PC-3 (cell line): ENCODE measurements at regions not wholly inside any gene's neighbourhood (a gene's known extent, or its start where the extent isn't known, plus 50 kb on each side); places are given as distances from the start of the nearest gene placed in this dataset.
"Not testable (repeated sequence)": the region's sequence is repeated elsewhere in the genome, so short reads cannot be mapped to it uniquely, and the experiment has no call there.

Experiments used
- ATAC-seq: fragments of 200-7000 bp; cut with Tn5 transposase; 2 replicates; pipeline ENCODE4 v1.9.1; 2020; ENCODE audit warnings: mild to moderate bottlenecking, moderate library complexity
- BruUV-seq: library from RNA; stranded (reverse); fragments of 400-500 nt; replicated peaks from 2 replicates; lab custom pipeline; 2021; lab: Mats Ljungman, UMichigan
- CTCF ChIA-PET: fragments of 300-600 bp; sonication (Branson Sonifier 250); formaldehyde crosslinking; loops from one replicate; lab custom pipeline; 2022; ENCODE audit warnings: antibody characterized with exemption; lab: Charles Lee
- POLR2A ChIA-PET: fragments of 300-600 bp; sonication (Branson Sonifier 250); formaldehyde crosslinking; loops from one replicate; lab custom pipeline; 2022; ENCODE audit warnings: antibody characterized with exemption; ENCODE audit not compliant: unreplicated experiment; lab: Charles Lee
- DNase-seq: peaks from one replicate; pipeline ENCODE4 v3.0.0-alpha.2; 2015
- H2AFZ ChIP-seq: fragments of 300-600 bp; sonication (generic); 2 replicates; pipeline ENCODE4 v1.6.0; 2016; ENCODE audit warnings: antibody characterized with exemption, low read length
- H3F3A ChIP-seq: fragments of 300-600 bp; sonication (generic); one replicate; pipeline ENCODE4 v1.6.0; 2017; ENCODE audit warnings: antibody characterized with exemption, low read length, control low read depth, mild to moderate bottlenecking; ENCODE audit not compliant: unreplicated experiment
- H3K27ac ChIP-seq: fragments of 300-600 bp; sonication (generic); 2 replicates; pipeline ENCODE4 v1.5.1; 2016; ENCODE audit warnings: mild to moderate bottlenecking, low read length
- H3K27me3 ChIP-seq: fragments of 300-600 bp; sonication (generic); 2 replicates; pipeline ENCODE4 v1.6.1; 2016; ENCODE audit warnings: low read length, mixed read lengths
- H3K36me3 ChIP-seq: fragments of 300-600 bp; sonication (generic); 2 replicates; pipeline ENCODE4 v1.6.1; 2016; ENCODE audit warnings: low read depth, mixed run types, low read length, mixed read lengths
- H3K4me1 ChIP-seq: fragments of 300-600 bp; sonication (generic); 2 replicates; pipeline ENCODE4 v1.5.1; 2016; ENCODE audit warnings: low read length; ENCODE audit not compliant: insufficient read depth
- H3K4me2 ChIP-seq: fragments of 300-600 bp; sonication (generic); 2 replicates; pipeline ENCODE4 v1.6.0; 2016; ENCODE audit warnings: low read length
- H3K4me3 ChIP-seq: fragments of 300-600 bp; sonication (generic); 2 replicates; pipeline ENCODE4 v1.5.1; 2016; ENCODE audit warnings: mild to moderate bottlenecking, low read length, mixed read lengths
- H3K79me2 ChIP-seq: fragments of 300-600 bp; sonication (generic); 2 replicates; pipeline ENCODE4 v1.6.1; 2017; ENCODE audit warnings: low read length, mixed read lengths
- H3K9ac ChIP-seq: fragments of 300-600 bp; sonication (generic); 2 replicates; pipeline ENCODE4 v1.6.0; 2016; ENCODE audit warnings: mild to moderate bottlenecking, low read length
- H3K9me2 ChIP-seq: fragments of 300-600 bp; sonication (generic); replicated peaks from 2 replicates; pipeline ENCODE4 v1.6.1; 2016; ENCODE audit warnings: mixed run types, low read length, mixed read lengths
- H3K9me3 ChIP-seq: fragments of 300-600 bp; sonication (generic); 2 replicates; pipeline ENCODE4 v1.6.1; 2016; ENCODE audit warnings: low read length, mixed read lengths
- H4K20me1 ChIP-seq: fragments of 300-600 bp; sonication (generic); 2 replicates; pipeline ENCODE4 v1.6.1; 2016; ENCODE audit warnings: low read length, mixed read lengths
- EZH2 ChIP-seq: fragments of 300-600 bp; sonication (generic); IDR thresholded peaks from one replicate; pipeline ENCODE4 v1.6.1; 2017; ENCODE audit warnings: antibody characterized with exemption, mild to moderate bottlenecking, low read length; ENCODE audit not compliant: unreplicated experiment
- EZH2phosphoT487 ChIP-seq: fragments of 300-600 bp; sonication (generic); IDR thresholded peaks from 2 replicates; pipeline ENCODE4 v1.6.1; 2018; ENCODE audit warnings: mild to moderate bottlenecking, antibody characterized with exemption, low read length, borderline replicate concordance
- intact Hi-C: fragments of 100-400 bp; cut with micrococcal nuclease; formaldehyde crosslinking; loops from 2 replicates; pipeline ENCODE4 v1.9.0; 2023
- TF ChIP-seq, protein P1 (sequence below): fragments of 300-600 bp; sonication (generic); conservative IDR thresholded peaks from 2 replicates; pipeline ENCODE4 v1.5.1; 2017; ENCODE audit warnings: antibody characterized with exemption, low read depth, mild to moderate bottlenecking, low read length

- ChIA-PET CTCF (no interaction called here), POLR2A (no interaction called here)
- intact Hi-C loops = no loop called here
- Histone ChIP-seq H4K20me1 (no peaks in the 10 kb centered on the region), H3F3A (no peaks in the 10 kb centered on the region), H3K79me2 (no peaks in the 10 kb centered on the region), H3K36me3 (no peaks in the 10 kb centered on the region), H2AFZ (peak overlapping the region; percentile 53), H3K27me3 (no peaks in the 10 kb centered on the region), H3K9ac (no peak overlapping the region), H3K4me2 (peak overlapping the region; percentile 39; the same call in 1 of the 2 replicates), H3K4me1 (peaks cover 6% of the 10 kb centered on the region; the same call in 1 of the 2 replicates), H3K9me2 (no peaks in the 10 kb centered on the region), H3K9me3 (no peaks in the 10 kb centered on the region), H3K4me3 (no peak overlapping the region), H3K27ac (no peak overlapping the region)
- DNase-seq (peak; percentile 64), ATAC-seq (peak; percentile 43; the same call in 1 of the 2 replicates)
- BruUV-seq = no TSS peak
- TF ChIP-seq, protein P1, sequence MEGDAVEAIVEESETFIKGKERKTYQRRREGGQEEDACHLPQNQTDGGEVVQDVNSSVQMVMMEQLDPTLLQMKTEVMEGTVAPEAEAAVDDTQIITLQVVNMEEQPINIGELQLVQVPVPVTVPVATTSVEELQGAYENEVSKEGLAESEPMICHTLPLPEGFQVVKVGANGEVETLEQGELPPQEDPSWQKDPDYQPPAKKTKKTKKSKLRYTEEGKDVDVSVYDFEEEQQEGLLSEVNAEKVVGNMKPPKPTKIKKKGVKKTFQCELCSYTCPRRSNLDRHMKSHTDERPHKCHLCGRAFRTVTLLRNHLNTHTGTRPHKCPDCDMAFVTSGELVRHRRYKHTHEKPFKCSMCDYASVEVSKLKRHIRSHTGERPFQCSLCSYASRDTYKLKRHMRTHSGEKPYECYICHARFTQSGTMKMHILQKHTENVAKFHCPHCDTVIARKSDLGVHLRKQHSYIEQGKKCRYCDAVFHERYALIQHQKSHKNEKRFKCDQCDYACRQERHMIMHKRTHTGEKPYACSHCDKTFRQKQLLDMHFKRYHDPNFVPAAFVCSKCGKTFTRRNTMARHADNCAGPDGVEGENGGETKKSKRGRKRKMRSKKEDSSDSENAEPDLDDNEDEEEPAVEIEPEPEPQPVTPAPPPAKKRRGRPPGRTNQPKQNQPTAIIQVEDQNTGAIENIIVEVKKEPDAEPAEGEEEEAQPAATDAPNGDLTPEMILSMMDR = no peak
- TF ChIP-seq EZH2phosphoT487 (no peak), EZH2 (no peak)
These were observed 189.3 kb downstream of the EDEM1 start for GRCh38 chr3:5376761-5377160.

DNA sequence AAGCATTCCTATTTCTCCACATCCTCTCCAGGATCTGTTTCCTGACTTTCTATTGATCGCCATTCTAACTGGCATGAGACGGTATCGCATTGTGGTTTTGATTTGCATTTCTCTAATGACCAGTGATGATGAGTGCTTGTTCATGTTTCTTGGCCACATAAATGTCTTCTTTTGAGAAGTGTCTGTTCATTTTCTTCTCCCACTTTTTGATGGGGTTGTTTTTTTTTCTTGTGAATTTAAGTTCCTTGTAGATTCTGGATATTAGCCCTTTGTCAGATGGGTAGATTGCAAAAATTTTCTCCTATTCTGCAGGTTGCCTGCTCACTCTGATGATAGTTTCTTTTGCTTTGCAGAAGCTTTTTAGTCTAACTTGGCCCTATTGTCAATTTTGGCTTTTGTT is 191.8 kb downstream of the EDEM1 start:
- DNase-seq, H3K9me3 ChIP-seq, H3K9ac ChIP-seq, ATAC-seq, BruUV-seq, H4K20me1 ChIP-seq, H3K4me1 ChIP-seq, POLR2A ChIA-PET, H3K36me3 ChIP-seq, H2AFZ ChIP-seq, H3K4me2 ChIP-seq, H3K27ac ChIP-seq, H3K79me2 ChIP-seq, CTCF ChIA-PET, H3K9me2 ChIP-seq, H3F3A ChIP-seq, H3K27me3 ChIP-seq, H3K4me3 ChIP-seq, intact Hi-C loops: not testable (repeated sequence)

DNA sequence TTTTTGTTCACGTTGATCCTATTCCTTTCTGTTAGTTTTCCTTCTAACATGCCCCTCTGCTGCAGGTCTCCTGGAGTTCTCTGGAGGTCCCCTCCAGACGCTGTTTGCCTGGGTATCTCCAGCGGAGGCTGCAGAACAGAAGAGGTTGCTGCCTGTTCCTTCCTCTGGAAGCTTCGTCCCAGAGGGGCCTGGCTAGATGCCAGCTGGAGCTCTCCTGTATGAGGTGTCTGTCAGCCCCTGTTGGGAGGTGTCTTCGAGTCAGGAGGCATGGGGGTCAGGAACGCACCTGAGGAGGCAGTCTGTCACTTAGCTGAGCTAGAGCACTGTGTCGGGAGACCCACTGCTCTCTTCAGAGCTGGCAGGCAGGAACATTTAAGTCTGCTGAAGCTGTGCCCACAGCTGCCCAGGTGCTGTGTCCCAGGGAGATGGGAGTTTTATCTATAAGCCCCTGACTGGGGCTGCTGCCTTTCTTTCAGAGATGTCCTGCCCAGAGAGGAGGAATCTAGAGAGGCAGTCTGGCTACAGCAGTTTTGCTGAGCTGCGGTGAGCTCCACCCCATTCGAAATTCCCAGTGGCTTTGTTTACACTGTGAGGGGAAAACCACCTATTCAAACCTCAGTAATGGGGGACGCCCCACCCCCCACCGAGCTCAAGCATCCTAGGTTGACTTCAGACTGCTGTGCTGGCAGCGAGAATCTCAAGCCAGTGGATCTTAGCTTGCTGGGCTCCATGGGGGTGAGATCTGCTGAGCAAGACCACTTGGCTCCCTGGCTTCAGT is 196.2 kb downstream of the EDEM1 start:
- H2AFZ ChIP-seq, H3K4me2 ChIP-seq, CTCF ChIA-PET, H3K27me3 ChIP-seq, H3K9me3 ChIP-seq, H4K20me1 ChIP-seq, H3K36me3 ChIP-seq, ATAC-seq, H3K79me2 ChIP-seq, H3F3A ChIP-seq, H3K4me3 ChIP-seq, H3K27ac ChIP-seq, POLR2A ChIA-PET, BruUV-seq, H3K9me2 ChIP-seq, intact Hi-C loops, H3K9ac ChIP-seq: not testable (repeated sequence)
- peak; percentile 6 for DNase-seq
- peaks cover 14% of the 10 kb centered on the region for H3K4me1 ChIP-seq
